GM21825 (cell line): ENCODE measurements at regions not wholly inside any gene's neighbourhood (a gene's known extent, or its start where the extent isn't known, plus 50 kb on each side); places are given as distances from the start of the nearest gene placed in this dataset.

ENCODE experiments used
- ATAC-seq: cut with Tn5 transposase; IDR thresholded peaks from one replicate; pipeline ENCODE4 v1.9.1; 2021; ENCODE audit warnings: mild to moderate bottlenecking, moderate library complexity; ENCODE audit not compliant: unreplicated experiment

DNA sequence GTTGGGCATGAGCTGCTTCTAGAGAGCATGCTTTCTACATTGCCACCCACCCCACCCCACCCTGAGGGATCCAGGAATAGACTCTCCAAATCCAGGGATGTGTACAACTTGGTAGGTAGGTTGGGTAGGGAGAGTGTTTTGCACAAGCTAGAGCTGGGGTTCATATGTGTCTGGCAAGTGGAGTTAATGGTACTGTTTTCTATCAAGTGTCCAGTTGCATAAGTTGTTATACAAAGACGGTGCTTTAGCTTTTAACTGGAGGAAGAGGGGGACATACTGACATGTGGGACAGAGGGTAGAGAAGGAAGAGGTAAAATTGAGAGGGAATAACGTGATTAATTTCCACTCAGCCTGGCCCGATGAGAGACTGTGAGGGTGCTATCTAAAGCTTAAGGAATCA lies 51.0 kb upstream of the TNC start:
- no peak for ATAC-seq

DNA sequence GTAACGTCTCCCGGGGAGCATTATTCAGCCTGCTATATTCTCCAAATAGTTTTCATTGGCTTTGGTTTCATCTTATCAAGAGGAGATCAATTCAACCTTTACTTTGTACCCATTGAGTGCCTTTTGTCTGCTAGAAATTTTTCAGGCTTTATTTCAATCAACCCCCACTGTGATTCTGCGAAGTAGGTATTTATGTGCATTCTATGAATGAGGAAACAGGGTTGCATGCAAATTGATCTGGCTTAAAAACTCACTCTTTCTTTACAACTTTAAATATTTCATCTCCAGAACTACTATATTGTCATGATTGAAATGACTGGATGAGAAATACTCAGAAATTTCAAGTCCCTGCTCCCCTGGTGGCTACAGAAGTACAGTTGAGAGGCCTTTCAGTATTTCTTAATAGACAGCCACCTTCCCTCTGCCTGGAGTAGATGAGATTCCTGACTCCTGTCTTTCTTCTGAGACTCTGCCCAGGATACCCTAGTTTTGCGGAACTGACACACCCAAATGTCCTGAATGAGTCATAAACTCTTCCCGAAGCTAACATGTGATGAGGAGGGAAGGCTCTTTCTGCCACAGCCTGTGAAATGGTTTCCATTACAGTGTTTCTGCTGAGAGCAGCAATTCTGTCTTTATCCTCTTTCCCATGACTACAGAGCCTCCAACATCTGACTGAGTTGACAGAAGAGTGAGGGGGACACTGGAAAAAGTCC lies 52.6 kb upstream of the TNC start:
- ATAC-seq: no peak

DNA sequence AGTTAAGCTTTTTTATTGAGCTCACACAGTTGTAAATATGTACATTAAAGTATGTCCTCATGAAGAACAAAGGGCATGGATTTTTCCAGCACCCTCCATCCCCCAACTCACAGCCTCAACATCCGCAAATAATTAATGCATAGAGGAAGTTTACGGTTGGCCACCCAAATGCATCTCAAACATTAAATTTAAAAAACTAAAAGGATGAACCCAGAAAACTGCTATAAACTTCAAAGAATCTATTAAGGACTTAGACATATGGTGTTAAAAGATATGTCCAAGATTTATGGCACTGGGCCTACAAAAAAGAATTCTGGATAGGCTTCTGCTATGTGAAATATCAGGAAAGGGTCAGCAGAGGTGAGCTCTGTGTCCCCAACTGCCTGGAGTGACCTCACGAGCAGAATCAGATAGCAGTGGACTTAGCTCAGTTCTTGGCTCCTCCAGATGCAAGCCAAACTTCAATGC lies 54.0 kb upstream of the TNC start:
- no peak for ATAC-seq

DNA sequence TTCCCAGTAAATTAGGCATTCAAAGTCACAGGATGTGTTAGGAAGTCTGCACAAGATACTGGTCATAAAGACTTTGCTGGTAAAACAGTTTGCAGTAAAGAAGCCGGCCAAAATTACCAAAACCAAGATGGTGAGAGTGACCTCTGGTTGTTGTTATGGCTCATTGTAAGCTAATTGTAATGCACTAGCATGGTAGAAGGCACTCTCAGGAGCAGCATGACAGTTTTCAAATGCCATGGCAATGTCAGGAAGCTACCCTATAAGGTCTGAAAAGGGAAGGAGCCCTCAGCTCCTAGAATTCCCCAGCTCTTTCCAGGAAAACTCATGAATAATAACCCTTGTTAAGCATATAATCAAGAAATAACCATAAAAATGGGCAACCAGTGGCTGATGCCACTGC lies 64.3 kb upstream of the TNC start:
- no peak for ATAC-seq

DNA sequence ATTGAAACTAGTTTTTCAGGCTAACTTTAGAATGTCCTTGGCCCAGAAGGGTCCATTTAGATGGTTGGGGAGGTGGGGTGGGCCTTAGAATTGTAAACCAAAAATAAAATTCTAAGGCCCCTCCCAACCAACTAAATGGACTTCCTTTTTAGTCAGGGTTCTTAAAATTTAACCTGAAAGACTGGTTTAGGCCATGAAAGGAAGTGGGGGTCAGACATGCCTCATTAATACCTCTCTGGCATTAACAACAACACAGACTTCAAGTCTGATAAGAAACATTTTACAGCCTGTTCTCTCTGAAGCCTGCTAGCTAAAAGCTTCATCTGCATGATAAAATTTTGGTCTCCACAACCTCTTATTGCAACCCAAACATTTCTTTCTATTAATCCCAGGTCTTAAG lies 65.5 kb upstream of the TNC start:
- ATAC-seq: no peak

DNA sequence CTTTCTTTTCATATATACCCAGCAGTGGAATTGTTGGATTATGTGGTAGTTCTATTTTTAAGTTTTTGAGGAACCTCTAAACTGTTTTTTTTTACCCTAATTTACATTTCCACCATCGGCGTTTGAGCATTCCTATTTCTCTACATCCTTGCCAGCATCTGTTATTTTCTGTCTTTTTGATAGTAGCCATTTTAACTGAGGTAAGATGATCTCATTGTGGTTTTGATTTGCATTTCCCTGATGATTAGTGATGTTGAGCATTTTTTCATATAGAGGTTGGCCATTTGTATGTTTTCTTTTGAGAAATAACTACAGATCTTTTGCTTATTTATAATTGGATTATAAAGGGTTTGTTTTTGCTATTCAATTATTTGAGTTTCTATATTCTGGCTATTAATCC lies 71.7 kb upstream of the TNC start:
- no peak for ATAC-seq

DNA sequence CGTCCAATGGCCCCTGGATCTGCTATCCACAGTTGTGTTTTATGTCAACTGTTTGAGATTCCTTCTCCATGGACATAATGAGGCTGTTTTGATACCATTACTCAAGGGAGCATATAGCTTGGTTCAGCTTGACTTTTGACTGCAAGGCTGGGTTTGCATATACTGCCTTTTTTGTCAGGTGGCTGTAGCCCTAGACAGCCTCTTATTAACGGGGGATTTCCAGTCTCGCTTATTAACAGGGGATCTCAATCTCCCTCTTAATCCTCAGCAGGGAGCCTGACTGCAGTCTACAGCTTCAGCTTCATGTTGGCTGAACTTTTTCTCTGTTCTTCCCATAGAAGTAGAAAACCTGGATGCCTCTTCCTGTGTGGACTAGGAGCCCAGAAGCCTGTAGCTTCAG lies 73.7 kb upstream of the TNC start:
- no peak for ATAC-seq

DNA sequence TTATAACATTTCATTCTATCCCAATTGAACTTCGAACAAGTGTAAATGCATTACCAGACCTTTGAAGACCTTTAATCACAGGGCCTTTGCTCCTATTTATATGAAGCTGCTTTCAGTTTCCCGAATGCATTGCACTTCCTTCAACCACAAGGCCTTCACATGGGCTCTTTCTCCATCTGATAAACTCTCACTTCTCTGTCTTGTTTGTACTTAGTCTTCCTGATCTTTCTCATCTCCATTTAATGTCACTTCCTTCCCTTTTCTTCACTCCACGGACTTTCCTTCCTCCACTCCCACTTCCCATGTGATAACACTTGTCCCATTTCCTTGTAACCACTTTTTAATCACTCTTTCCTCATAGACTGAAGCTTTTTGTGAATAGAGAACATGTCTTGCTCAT lies 74.3 kb upstream of the TNC start:
- no peak for ATAC-seq

DNA sequence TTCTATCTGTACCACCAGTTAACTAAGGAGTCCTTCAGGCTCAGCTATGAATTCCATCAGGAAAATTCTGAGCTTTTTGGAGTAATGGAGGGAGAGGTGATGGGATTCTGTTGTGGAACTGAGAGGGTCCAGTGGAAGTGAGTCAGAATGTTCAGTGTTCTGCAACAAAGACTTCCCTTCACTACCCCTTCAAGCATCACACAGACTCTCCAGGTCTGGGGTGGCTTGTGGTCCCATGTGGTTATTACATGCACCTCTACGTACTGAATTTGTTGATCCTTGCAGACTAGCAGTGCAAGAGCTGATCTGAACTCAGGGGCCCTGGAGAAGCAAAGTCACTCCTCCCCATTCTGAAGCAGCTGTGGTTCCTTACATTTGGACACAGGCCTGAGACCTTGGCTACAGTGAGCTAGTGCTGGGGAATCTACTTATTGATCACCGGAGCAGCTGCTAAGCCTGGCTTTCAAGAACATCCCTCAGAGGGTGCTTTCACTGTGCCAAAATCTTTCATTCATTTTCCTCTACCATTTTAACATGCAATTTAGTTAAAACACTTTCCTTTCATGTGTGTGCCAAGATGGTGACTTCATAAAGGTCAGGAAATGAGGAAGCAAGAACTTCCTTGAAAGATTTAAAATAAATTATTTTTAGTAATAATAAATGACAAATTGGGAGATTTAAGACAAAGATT lies 75.0 kb upstream of the TNC start:
- peak; percentile 70 for ATAC-seq

DNA sequence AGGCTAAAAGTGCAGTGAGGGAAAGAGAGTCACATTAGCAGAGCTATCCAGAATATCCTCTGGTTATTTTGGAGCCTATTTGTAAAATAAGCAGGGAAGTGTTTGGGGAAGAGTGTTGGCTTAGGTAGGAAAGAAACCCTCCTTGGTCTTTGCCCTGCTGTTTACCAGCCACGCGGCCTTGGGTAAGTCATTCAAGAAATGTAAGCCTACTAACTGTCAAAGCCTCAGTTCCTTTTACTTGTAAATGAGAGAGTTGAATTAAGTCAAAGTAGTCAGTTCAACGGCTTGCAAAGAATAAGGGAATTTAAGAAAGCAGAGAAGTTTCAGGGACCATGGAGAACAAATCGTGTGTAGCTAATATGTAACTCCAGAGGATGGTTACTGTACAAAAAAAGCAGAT lies 75.8 kb upstream of the TNC start:
- no peak for ATAC-seq

DNA sequence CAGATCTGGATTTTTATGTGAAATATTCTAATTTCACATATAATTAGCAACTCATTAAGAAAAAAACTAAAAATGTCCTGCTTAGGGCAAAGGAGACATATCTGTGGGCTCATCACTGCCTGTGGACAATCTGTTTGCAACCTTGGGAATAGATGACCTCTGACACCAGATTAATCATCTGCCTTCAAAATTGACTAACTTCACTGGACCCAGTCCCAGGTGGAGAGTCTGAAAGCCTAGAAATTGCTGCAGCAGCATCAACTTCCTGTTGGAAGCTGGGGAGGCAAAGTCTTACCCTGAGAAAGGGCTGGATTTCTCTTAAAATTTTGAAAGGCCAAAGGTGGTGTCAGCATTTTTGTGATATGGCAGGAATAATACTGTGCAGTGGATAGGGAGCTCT lies 76.3 kb upstream of the TNC start:
- ATAC-seq: no peak

DNA sequence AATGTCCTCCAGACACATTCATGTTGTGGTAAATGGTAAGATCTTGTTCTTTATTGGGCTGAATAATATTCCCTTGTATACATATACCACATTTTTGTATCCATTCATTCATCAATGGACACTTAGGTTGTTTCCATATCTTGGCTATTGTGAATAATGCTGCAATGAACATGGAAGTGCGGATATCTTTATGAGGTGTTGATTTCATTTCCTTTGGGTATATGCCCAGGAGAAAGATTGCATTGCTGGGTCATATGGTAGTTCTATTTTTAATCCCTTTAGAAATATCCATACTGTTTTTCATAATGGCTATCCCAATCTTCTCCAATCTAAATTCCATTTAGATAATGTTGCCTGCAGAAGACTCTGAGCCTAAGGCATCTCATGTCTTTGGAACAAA lies 78.0 kb upstream of the TNC start:
- ATAC-seq: no peak

DNA sequence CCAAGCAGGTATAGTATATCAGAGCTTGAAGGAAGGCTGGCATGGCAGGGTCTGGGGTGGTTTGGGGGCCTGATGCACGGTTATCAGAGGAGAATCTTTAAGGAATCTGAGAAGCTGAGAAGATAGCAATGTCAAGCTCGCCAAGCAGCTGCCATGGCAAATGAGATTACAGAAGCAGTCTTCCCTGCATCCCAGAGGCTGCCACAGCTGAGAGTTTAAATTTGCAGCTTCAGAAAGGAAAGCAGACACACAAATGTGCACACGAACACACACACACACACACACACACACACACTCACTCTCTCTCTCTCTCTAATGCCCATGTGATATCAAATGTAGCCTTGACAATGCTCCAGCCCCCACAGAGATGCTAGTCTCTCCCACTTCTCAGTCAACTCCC lies 79.0 kb upstream of the TNC start:
- ATAC-seq: no peak

DNA sequence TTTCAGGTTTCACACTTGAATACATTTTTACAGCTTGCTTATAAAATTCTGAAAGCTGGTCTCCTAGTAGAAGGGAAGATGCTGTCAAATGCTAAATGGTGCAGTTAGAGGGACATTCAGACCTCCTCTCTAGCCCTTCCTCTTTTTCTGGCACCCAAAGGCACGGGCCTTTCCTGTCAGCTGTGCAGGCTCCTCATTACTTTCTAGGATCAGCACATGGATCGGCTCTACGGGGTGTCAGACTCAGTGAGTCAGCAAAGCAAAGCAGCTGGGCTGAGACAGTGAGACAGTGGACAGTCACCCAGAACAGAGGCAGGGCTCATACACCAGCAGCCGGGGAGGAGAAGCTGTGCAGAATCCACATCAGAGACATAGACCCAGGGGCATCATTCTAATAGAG lies 80.0 kb upstream of the TNC start:
- no peak for ATAC-seq

DNA sequence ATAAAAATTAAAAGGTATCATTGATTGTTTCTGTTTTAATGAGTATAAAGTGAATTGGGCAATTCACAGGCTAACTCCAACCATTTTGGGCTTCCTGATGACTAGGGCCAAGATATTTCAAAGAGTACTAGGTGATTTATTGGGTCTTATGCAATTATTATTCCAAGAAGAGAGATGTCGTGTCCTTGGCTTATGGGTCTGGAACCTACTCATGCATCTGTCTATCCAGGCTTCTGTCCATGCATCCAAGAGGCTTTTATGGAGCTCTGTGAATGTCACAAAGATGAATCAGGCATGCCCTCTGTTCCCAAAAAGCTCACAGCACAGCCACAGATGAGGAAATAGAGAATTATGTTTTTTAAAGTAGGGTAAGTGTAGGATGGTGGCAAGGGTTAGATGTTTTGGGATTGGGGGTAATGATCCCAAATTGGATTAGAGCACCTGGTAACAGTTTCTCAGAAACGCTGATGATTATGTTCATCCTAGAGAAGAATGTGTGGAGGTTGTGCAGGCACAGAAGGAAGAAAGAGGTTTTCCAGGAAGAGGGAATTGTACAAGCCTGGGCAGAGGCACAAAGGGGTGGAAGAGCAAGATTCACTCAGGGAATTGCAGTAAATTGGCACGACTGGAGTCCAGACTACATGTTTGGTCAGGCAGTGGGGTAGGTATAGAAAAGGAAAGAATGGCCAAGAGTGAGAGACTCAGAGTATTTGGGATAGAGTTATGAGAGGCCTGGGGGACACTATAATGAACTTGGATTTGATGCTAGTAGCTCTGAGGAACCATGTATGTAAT lies 83.0 kb upstream of the TNC start:
- no peak for ATAC-seq

DNA sequence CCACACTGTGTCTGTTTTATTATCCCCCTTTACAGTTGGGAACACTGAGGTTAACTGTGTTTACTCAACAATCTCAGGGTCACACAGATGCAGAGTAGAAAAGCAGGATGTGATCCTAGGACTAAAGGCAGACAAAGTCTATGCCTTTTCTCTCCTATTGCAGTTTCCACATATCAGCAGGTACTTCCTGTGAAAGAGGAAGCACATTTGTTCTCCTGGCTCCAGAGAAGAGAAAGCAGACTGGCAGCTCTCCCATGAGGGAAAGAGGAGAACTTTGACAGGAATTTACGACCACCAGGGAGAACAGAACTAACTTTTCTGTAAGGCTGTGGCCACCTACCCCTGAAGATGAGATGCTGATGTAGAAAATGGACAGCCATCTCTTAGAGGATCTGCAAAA lies 84.2 kb upstream of the TNC start:
- ATAC-seq: no peak

DNA sequence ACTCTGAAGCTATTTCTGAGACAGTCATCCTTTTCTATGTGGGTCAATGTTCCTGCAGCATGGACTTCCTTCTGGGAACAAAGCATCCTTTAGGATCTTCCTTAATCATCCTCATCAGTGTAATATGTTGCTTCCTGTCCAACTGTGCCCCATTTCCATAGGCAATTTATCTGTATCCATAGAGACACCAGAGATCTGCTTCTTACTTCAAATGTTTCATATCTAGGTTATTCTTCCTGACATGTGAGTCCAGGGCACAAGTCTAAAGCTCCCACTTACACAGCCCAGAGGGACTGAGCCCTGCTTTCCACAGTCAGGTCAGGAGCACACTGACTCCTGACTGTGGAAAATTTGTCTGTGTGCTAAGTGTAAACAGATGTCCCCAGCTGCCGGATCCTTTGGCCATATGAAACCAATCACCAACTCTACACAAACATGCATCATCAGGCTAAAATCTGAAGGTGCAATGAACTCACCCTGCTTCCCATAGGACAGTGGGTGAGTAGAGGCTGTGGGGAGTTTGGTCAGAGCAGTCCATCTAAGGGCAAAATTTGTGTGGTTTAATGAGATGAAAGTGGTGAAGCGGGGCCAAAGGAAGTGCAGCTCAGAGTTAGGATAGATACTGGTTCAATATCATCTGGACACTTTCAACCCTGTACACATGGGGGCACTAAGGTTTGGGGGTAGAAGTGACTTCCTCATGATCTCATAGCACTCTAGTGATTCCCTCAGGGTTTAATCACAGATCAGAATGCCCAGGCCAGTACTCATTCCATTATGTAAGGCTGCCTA lies 85.2 kb upstream of the TNC start:
- no peak for ATAC-seq

DNA sequence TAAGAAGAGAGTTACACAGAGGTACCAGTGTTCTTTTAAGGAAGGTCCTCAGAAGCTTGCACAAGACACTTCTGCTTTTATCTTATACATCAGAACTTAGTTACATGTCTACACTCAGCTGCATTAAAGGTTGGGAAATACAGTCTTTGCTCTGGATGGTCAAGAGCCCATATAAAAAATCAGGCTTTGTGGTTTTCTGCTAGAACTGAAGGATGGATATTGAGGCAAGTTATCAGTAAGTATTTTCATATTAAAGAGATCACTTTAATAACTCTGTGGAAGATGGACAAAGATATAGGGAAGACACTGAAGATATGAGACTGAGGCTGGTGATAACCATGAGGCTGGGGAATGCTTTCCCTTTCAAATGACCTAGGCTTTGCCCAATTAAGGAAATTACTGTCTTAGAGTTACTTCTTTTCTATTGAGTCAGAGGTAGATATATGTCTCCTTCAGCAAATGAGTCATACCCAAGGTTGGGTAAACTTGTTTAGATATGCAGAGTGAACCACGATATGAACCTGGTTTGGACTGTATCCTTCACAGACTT lies 87.0 kb upstream of the TNC start:
- peak; percentile 48 for ATAC-seq

DNA sequence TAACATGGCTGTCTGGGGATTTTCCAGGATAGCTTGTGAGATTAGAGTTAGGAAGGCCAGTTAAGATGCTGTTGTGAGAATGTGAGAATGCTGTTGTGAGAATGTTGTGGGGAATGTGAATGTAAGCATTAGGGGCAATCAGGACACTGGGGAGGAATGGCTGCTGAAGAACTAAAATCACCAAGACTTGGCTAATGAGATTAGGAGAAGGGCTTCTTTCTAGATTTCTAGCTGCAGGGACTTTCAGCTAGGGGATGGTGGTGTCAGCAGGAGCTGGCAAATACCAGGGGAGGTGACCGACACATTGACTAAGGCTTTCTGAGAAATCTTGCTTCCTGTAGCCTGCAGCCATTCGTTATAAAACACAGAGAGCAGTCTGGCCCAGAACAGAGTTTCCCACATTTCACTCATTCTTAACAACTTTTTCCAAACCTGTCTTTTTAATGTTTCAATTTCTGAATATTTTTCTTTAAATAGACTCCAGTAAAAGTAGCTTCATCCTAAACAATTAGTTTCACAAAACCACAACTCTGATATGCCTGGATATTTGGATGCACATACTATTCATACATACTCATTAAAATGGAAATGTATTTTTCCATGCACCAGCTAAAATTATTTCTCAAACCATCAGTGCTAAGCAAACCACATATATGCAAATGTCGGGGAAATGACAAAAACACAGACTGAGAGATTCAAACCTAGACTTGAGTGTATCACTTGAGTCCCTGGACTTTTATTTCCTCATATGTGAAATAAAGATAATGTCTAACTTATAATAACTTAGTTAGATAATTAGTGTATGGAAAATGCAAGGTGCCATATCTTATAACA lies 89.3 kb upstream of the TNC start:
- ATAC-seq: peak; percentile 44

DNA sequence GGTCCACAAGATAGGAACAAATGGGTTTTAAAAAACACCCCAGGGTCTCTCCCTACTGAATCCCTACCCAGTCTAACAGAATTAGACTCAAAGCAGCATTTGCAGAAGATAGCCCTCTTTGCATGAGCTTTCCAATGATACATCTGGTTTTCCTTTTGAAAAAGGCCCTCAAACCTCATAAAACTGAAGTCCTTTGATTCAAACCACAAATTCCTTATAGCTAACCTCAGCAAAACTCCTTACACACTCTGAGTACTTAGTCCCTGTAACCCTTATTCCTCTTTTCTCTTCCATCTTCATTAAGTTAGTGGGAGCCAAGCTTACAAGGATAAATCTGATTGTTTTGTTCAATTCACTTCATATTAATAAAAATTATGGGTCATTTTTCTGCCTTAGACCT lies 90.5 kb upstream of the TNC start:
- no peak for ATAC-seq
